Mammary epithelial cell (primary cell): ENCODE measurements at regions not wholly inside any gene's neighbourhood (a gene's known extent, or its start where the extent isn't known, plus 50 kb on each side); places are given as distances from the start of the nearest gene placed in this dataset.

Source experiments
- EZH2 ChIP-seq: IDR thresholded peaks from 2 replicates; pipeline ENCODE4 v1.6.1; 2012; ENCODE audit warnings: low read length, inconsistent platforms, borderline replicate concordance
- TF ChIP-seq, protein P1 (sequence below), 2 donors: IDR thresholded peaks in 1 of 2; conservative IDR thresholded peaks in 1 of 2; 2 replicates each; pipeline ENCODE4 v1.5.1; 2011 to 2012; ENCODE audit warnings: inconsistent platforms in 2 of 2, low read length in 2 of 2, mild to moderate bottlenecking in 2 of 2, control low read depth in 1 of 2, low read depth in 1 of 2; ENCODE audit not compliant: insufficient read depth in 1 of 2; ENCODE audit errors: extremely low read depth in 1 of 2

DNA sequence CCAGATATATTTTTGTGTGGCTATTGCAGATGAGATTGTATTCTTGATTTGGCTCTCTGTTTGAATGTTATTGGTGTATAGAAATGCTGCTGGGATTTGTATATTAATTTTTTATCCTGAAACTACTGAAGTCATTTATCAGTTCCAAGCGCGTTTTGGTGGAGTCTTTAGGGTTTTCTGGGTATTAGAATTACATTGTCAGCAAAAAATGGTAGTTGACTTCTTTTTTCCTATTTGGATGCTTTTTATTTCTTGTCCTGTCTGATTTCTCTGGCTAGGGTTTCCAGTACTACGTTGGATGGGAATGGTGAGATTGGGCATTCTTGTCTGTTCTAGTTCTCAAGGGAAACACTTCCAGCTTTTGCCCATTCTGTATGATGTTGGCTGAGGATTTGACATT is 415.5 kb upstream of the CHRM2 start:
- TF ChIP-seq, protein P1, sequence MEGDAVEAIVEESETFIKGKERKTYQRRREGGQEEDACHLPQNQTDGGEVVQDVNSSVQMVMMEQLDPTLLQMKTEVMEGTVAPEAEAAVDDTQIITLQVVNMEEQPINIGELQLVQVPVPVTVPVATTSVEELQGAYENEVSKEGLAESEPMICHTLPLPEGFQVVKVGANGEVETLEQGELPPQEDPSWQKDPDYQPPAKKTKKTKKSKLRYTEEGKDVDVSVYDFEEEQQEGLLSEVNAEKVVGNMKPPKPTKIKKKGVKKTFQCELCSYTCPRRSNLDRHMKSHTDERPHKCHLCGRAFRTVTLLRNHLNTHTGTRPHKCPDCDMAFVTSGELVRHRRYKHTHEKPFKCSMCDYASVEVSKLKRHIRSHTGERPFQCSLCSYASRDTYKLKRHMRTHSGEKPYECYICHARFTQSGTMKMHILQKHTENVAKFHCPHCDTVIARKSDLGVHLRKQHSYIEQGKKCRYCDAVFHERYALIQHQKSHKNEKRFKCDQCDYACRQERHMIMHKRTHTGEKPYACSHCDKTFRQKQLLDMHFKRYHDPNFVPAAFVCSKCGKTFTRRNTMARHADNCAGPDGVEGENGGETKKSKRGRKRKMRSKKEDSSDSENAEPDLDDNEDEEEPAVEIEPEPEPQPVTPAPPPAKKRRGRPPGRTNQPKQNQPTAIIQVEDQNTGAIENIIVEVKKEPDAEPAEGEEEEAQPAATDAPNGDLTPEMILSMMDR (conservative IDR thresholded peaks at IDR 0.05 in 1 of 2, IDR thresholded peaks at IDR 0.05 in 1 of 2; ENCODE audit: extremely low read depth in 1 of 2, insufficient read depth in 1 of 2, low read depth in 1 of 2, low read length in 2 of 2), result no peak
- no peak for TF ChIP-seq EZH2
